Thoracic aorta (tissue), 2 donors: ENCODE measurements at regions not wholly inside any gene's neighbourhood (a gene's known extent, or its start where the extent isn't known, plus 50 kb on each side); places are given as distances from the start of the nearest gene placed in this dataset.
"Not testable (repeated sequence)": the region's sequence is repeated elsewhere in the genome, so short reads cannot be mapped to it uniquely, and the experiment has no call there.

ENCODE experiments used
- ATAC-seq: fragments of 150-250 bp; one replicate; pipeline ENCODE4 v1.8.0; 2017; ENCODE audit warnings: low read depth; ENCODE audit not compliant: insufficient number of reproducible peaks, low FRiP score
- DNase-seq: peaks from one replicate; pipeline ENCODE4 v3.0.0-alpha.2; 2020; ENCODE audit warnings: low spot score
- H3K27ac ChIP-seq, 2 donors: fragments of 200-600 bp; sonication (generic); 1 replicate in 1 of 2; 2 replicates in 1 of 2; pipeline ENCODE4 v1.5.1; 2016; ENCODE audit warnings: mild to moderate bottlenecking in 2 of 2, moderate library complexity in 2 of 2
- H3K27me3 ChIP-seq: fragments of 200-600 bp; sonication (generic); replicated peaks from 2 replicates; pipeline ENCODE4 v1.6.0; 2016; ENCODE audit warnings: mild to moderate bottlenecking; ENCODE audit not compliant: insufficient read depth
- H3K36me3 ChIP-seq: fragments of 200-600 bp; sonication (generic); one replicate; pipeline ENCODE4 v1.5.1; 2016
- H3K4me1 ChIP-seq, 2 donors: fragments of 200-600 bp; sonication (generic); 1 replicate in 1 of 2; 2 replicates in 1 of 2; pipeline versions ENCODE4 v1.5.1 to v1.6.0; 2016; ENCODE audit warnings: low read depth in 2 of 2, mild to moderate bottlenecking in 1 of 2; ENCODE audit not compliant: control insufficient read depth in 1 of 2
- H3K4me3 ChIP-seq: fragments of 200-600 bp; sonication (generic); 2 replicates; pipeline ENCODE4 v1.5.1; 2016; ENCODE audit warnings: mild to moderate bottlenecking
- H3K9me3 ChIP-seq: fragments of 200-600 bp; sonication (generic); 2 replicates; pipeline ENCODE4 v1.5.1; 2016
- CTCF ChIP-seq: fragments of 200-600 bp; sonication (generic); IDR thresholded peaks from one replicate; pipeline ENCODE4 v1.5.1; 2019; ENCODE audit warnings: antibody characterized with exemption

GRCh38 chr11:37182031-37182430 is 584.0 kb upstream of the RAG2 start:
- H3K4me3 ChIP-seq: no peak overlapping the region
- ATAC-seq (no peak), DNase-seq (no peak)
- TF ChIP-seq CTCF: no peak
- H3K9me3 ChIP-seq: no peaks in the 10 kb centered on the region
- H3K27me3 ChIP-seq: no peaks in the 10 kb centered on the region
- no peak overlapping the region for H3K27ac ChIP-seq
- H3K36me3 ChIP-seq: no peaks in the 10 kb centered on the region
- no peaks in the 10 kb centered on the region for H3K4me1 ChIP-seq

GRCh38 chr11:37177721-37178120 is 579.7 kb upstream of the RAG2 start:
- Histone ChIP-seq H3K27ac (no peak overlapping the region), H3K9me3 (no peaks in the 10 kb centered on the region), H3K27me3 (no peaks in the 10 kb centered on the region), H3K4me3 (no peak overlapping the region), H3K4me1 (no peaks in the 10 kb centered on the region), H3K36me3 (no peaks in the 10 kb centered on the region)
- no peak for TF ChIP-seq CTCF
- DNase-seq (no peak), ATAC-seq (no peak)

- no peak for TF ChIP-seq CTCF
- no peak for ATAC-seq
Observed at GRCh38 chr11:37171451-37171850, 573.4 kb upstream of the RAG2 start.

GRCh38 chr11:37170311-37170710 is 572.3 kb upstream of the RAG2 start:
- H3K27me3 ChIP-seq: no peaks in the 10 kb centered on the region
- H3K27ac ChIP-seq: no peak overlapping the region
- DNase-seq: no peak
- no peak overlapping the region for H3K4me3 ChIP-seq
- no peaks in the 10 kb centered on the region for H3K36me3 ChIP-seq
- H3K9me3 ChIP-seq: no peaks in the 10 kb centered on the region
- TF ChIP-seq CTCF: no peak
- no peaks in the 10 kb centered on the region for H3K4me1 ChIP-seq
- ATAC-seq: no peak

More at GRCh38 chr11:37171451-37171850, 573.4 kb upstream of the RAG2 start:
- no peak for DNase-seq
- H3K4me3 ChIP-seq: no peak overlapping the region
- H3K4me1 ChIP-seq: no peaks in the 10 kb centered on the region
- H3K27ac ChIP-seq: no peak overlapping the region
- no peaks in the 10 kb centered on the region for H3K27me3 ChIP-seq
- H3K36me3 ChIP-seq: no peaks in the 10 kb centered on the region
- no peaks in the 10 kb centered on the region for H3K9me3 ChIP-seq

- not testable (repeated sequence) for H3K9me3 ChIP-seq, H3K4me1 ChIP-seq, H3K36me3 ChIP-seq, H3K27me3 ChIP-seq, ATAC-seq, H3K27ac ChIP-seq, H3K4me3 ChIP-seq, DNase-seq
Observed at GRCh38 chr11:37145434-37145833, 547.4 kb upstream of the RAG2 start.

GRCh38 chr11:37142591-37142990 is 544.6 kb upstream of the RAG2 start:
- DNase-seq (no peak), ATAC-seq (no peak)

More at GRCh38 chr11:37142591-37142990, 544.6 kb upstream of the RAG2 start:
- H3K36me3 ChIP-seq: no peaks in the 10 kb centered on the region
- no peak for TF ChIP-seq CTCF
- H3K4me1 ChIP-seq: no peaks in the 10 kb centered on the region
- H3K27ac ChIP-seq: no peak overlapping the region
- no peaks in the 10 kb centered on the region for H3K9me3 ChIP-seq
- no peaks in the 10 kb centered on the region for H3K27me3 ChIP-seq
- H3K4me3 ChIP-seq: no peak overlapping the region
